ENCODE measurements at regions not wholly inside any gene's neighbourhood (a gene's known extent, or its start where the extent isn't known, plus 50 kb on each side); places are given as distances from the start of the nearest gene placed in this dataset.
"Not testable (repeated sequence)": the region's sequence is repeated elsewhere in the genome, so short reads cannot be mapped to it uniquely, and the experiment has no call there.

DNA sequence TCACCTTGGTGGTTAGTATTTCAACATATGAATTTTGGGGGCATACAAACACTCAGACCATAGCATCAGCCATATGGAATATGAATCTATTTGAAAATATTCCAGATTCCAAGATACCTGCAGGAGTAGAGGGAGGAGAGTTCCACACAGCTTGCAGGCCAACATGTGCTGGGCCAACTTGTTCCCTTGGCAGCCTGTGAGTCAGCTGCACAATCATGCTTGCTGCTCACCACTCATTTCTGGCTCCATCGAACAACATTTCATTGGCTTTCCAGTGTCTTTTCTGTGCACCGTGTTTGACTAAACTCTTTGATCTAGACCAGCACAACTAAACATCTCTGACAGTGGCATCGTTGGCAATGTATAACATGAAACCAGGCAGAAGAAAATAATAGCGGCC, 282.5 kb upstream of the RASGEF1B start:
- DNase-seq: no peak

DNA sequence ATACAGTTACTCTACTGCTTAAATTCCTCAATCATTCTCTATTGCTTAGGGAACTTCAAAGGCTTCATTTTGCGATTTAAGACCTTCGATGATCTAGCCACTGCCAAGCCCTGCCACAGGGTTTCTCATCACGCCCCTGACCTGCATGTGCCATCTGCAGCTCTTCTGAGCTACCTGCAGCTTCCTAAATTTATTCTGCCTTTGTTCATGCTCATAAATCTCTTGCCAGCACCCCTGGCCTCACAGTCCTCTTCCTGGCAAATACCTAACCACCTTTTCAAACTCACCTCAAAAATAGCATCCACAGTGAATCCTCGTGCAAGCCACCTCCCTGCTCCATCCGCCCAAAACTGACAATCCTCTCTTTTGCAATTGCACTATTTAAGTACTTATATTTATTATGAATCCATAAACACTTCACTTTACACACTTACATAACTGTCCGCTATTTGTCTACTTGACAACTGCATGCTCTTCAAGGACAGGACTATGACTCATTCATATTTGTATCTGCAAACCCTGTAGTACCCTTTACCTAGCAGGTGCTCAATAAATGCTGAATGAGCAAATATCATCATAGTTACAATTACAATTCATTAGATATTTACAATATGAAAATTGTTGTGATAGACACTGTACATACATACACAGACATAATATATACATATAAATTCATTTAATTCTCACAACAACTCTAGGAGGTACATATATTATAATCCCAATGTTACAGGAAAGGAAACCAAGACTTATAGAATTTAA, 280.0 kb upstream of the RASGEF1B start:
- DNase-seq: no peak

DNA sequence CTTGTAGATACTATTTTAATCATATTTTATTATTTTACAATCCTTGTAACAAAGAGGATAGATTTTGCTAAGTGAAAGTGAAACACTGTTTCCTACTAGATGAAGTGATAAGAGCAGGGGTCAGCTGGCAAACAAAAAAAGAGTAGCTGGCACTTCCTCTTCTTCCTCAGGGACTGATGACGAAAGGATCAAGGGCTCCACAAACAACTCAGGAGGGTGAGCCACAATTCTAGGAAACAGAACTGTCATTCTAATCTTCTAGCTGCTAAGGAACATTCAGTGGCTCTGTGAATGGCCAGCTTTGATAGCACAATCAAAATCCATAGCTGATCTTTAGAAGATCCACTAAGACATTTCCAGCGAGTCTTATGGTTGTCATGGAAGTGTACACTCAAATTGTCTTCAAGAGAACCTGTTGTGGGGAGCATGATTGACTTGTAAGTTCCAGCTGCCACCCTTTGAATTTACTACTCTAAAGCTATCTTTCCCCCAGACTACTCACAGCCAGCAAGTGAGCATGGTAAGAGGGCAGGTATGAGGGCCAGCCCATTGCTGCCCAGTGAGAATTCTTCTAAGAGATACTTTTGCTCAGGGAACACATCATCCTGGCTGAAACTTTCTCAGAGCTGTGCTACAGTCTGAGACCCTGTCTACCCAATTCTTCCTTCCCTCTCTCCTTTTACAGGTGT, 275.7 kb upstream of the RASGEF1B start:
- DNase-seq: no peak

- no peak for DNase-seq
Observed at GRCh38 chr4:81746773-81747172, 275.1 kb upstream of the RASGEF1B start.

- no peak for DNase-seq
Observed at GRCh38 chr4:81746071-81746470, 274.4 kb upstream of the RASGEF1B start.

DNA sequence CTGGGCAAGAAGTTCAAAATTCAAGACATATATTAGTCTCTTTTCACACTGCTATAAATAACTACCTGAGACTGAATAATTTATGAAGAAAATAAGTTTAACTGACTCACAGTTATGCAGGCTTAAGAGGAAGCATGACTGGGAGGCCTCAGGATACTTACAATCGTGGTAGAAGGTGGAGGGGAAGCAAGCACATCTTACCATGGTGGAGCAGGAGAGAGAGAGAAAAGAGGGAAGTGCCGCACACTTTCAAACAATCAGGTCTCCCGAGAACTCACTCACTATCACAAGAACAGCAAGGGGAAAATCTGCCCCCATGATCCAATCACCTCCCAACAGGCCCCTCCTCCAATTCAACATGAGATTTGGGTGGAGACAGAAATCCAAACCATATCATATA, 273.3 kb upstream of the RASGEF1B start:
- DNase-seq: no peak

DNA sequence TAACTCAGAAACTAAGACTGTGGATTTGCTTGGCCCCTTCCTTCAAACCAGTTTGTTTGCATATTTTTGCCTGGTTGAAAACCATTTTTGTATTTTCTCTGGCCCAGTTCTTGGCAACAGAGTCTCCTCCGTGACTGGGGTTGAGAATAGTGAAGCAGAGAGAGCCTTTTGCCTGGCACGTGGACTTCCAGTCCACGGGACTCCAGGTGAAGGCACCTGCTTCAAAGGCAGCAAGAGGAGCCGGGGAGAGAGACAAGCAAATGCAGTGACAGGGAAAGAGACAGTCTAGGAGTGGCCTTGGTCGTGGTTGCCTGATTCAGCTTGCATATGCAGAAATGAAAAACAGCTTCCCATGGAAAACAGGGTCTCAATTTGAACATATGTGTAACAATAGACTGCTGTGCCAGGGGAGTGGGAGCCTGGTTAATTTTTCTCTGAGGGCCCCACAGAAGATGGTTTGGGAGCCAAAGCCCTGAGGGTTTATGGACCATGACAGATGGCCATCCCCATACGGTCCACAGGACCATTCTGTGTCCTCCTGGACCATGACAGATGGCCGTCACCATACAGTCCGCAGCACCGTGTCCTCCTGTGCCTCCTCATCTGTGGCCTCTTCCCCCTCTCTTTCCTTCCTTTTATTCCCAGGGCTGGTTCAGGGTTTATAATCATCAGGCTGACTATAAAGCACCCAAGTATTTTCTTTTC, 272.2 kb upstream of the RASGEF1B start:
- no peak for DNase-seq

DNA sequence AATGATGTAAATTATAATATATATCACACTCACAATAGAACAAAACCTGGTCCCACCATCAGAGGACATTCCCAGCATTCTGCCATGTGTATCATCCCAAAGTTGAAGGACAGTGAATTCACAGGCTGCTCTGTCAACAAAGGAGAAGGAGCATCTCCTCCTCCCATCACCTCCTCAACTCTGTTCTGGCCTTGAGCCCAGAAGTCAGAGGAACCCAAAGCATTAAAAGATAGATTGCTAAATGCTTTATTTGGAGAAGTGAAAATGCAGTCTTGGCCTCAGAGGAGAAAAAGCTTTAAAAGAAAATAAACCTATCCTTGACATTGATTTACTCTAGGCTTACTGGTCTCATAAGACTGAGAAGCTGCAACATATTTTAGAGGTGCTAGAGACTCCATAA, 268.8 kb upstream of the RASGEF1B start:
- DNase-seq: no peak

- DNase-seq: no peak
Observed at GRCh38 chr4:81738891-81739290, 267.2 kb upstream of the RASGEF1B start.

DNA sequence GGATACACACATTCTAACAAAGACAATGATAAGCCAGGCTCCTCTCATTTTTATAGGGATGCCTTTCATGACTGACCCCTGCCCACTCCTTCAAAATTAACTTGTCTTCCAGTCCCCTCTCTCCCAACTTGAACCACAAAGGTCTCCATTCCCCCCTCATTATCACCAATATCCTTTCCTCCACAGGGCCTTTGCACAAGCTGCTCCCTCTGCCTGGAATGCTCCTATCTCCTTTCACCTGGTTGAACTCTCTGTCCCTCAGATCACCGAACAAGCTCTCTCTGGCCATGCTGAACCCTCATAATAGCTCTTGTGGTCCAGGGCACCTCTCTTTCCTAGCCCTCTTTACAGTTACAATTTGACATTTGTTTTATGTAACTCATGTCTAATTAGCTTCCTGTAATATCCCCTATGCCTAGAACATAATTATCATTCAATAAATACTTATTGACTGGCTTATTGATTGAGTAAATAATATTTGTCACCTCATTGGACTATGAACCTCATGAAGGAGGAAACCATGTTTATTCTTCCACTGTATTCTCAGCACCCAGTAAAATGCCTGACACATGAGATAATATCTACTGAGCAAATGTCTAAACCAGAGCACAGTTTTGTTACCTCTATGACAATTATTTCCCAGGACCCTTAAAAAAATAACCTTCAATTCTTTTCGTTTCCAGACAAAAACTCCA, 266.3 kb upstream of the RASGEF1B start:
- no peak for DNase-seq

- no peak for DNase-seq
Observed at GRCh38 chr4:81736324-81736723, 264.6 kb upstream of the RASGEF1B start.

DNA sequence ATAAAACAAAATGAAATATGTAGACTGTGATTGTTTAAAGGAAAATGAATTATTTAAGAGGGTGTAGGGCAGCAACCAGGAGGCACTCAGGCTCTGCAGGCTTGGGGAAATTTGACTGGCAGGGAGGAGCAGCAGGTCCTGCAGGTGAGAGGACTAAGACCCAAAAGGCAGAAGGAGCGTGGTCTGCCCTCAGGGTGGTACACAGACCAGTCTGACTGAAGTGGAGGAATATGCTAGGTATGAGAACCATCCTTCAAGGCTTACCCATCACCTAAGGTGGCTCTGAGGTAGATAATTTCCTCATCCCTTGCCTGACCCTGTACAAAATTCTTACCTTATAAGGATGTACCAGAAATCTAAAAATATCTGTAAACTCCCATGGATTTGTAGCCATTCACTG, 261.3 kb upstream of the RASGEF1B start:
- DNase-seq: no peak

DNA sequence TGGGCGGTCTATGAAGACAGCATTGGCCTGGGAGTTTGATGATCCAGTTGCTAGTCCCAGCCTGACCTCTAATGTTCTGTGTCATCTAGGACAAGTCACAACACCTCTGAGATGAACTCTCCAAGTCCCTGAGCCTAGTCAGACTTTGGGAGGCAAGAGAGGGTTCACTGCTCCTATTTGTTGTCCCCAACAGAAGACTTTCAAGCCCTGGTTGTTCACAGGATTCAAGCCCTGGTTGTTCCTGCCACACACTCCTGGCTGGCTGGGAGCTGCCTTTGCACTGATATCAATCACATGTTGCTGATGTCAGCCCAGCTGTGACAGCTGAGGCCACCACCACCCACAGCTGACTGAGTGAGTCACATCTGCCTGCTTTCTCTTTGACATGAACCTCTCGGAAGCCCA, 253.2 kb upstream of the RASGEF1B start:
- DNase-seq: peak; percentile 39

- no peak for DNase-seq
Observed at GRCh38 chr4:81723927-81724587, 252.3 kb upstream of the RASGEF1B start.

DNA sequence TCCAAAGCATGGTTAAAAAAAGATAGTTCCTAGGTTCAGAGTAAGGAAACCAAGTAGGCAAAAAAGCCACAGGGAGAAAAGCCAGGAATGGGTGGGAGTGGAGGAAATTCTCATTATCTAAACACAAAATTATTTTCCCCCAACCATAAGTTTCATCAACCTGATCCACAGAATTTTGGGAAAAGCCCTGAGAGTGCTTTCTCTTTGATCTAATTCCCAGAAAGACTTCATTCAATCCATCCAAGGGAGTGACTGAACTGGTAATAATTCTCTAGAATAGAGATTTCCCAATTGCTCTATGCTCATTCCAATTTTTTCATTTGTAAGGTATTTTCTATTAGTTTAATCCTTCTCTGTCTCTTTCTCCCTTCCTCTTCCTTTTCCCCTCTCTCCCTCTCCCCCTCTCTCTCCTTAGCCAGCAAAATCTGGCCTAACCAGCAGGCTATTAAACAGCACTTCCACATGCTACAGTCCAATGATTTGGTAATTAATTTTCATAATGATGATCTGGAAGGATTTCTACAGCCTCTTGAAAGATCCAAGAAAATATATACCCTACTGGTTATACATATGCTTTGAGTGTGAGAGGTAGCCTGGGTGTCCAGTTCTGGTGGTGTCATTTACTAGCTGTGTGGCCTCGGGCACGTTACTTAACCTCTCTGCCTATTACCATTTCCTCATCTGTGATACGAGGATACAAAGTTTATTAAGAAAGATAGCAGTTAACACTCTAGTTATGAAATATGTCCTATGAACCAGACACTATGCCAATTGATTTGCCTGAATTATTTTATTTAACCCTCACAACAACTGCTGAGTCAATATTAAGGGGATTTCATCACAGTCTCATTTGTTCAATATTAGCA, 251.5 kb upstream of the RASGEF1B start:
- DNase-seq: no peak

DNA sequence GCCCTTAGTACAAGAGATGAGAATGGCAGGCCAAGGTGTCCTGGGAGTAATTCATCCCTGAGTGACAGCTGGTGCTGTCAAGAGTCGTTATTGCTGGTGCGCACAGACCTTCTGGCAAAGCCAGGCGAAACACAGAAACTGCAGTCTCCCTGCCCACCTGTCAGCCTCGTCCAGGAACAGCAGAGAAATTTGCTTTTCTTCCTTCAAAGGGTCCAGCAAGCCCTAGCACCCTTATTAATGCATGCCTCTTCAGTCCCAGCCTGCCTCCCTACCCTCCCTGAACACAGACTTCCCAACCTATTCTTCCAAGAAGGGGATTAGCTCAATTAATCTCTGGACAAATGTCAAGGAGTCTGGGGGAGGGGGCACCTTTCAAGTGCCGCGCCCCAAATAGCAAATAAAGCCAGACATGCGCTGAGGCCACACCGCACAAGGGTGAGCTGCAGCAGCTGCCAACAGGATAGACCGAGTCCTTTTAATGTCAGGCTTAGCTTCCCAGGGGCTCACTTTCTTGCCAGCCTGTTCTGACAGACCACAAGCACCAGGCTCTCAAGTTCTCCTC, 250.7 kb upstream of the RASGEF1B start:
- no peak for DNase-seq

DNA sequence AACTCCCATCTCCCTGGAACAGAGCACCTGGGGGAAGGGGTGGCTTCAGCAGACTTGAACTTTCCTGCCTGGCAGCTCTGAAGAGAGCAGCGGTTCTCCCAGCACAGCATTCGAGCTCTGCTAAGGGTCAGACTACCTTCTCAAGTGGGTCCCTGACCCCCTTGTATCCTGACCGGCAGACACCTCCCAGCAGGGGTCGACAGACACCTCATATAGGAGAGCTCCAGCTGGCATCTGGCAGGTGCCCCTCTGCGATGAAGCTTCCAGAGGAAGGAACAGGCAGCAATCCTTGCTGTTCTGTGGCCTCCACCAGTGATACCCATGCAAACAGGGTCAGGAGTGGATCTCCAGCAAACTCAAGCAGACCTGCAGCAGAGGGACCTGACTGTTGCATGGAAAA, 244.1 kb upstream of the RASGEF1B start:
- no peak for DNase-seq

- DNase-seq: not testable (repeated sequence)
Observed at GRCh38 chr4:81715357-81715756, 243.7 kb upstream of the RASGEF1B start.

DNA sequence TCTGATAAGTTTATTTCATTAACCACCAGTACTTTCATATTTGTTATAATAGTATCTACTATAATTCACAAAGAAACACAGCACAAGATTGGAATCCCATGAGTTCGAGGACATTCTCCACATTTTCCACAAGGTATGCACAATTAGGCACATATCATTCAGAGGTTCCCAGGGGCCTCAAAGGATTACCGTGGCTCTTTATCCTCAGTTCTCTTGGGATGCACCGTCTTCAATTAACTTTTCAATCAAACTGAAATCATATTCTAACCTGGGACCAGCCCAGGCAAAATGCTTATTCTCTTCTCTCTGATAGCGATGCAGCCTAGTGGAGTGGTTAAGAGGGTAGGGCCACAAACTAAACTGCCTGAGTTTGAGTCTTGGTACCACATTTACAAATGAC, 242.6 kb upstream of the RASGEF1B start:
- DNase-seq: no peak

DNA sequence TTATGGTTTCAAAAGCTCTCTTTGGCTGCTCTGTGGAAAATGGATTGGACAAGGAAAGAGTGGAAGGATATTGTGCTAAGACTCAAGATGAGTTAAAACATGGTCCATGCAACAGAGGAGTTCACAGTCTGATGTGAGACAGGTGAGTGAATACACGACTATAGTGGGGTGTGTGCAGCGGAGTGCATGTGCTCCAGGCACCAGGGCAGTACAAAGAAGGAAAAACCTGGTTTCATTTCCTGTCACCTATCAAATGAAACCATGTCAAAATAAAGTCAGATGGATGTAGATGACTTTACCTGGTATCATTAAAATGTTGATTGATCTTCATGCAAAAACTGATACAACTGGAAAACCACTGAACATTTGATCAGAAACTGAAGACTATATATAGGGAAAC, 241.0 kb upstream of the RASGEF1B start:
- DNase-seq: no peak

DNA sequence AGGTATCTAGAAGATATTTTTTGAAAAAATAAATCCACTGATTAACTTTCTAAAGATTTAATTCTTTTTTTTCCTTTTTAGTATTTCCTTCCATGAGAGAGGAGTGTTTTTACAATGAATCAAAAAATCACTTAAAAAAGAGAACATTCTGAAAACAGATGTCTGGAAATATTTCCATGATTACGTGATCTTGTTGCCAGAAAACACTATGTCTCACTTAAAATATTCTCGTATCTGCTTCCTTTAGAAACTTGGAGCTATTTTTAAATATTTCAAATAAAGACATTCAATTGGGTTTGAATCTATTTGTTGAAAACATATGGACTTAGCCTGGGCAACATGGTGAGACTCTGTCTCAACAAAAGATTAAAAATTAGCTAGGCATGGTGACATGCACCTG, 232.8 kb upstream of the RASGEF1B start:
- DNase-seq: no peak

DNA sequence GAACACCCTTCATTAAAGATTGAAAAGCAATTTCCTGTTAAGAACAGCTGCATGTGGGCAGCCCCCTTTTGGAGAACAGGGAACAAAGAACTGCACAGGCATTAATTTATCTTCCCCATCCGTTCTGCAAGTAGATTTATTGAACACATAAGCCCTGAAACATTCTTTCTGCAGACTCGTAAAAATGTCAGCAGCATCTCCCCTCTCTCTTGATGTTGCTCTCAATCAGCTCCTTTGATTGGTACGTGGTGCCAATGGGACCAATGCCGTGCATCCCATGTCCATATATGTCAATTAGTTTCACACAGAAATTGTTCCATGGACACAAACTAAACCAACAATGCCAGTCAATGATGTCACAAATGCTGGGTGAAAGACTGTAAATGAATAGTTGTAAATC, 228.5 kb upstream of the RASGEF1B start:
- no peak for DNase-seq
